WTC11 (cell line): ENCODE measurements at regions not wholly inside any gene's neighbourhood (a gene's known extent, or its start where the extent isn't known, plus 50 kb on each side); places are given as distances from the start of the nearest gene placed in this dataset.

Experiments
- ATAC-seq: fragments of 200-7000 bp; cut with Tn5 transposase; 2 replicates; pipeline ENCODE4 v1.10.0; 2021; ENCODE audit warnings: mild to moderate bottlenecking, moderate library complexity
- CTCF ChIA-PET: fragments of 300-600 bp; sonication (Branson Sonifier 250); formaldehyde crosslinking; loops from one replicate; lab custom pipeline; 2021; ENCODE audit warnings: antibody characterized with exemption; lab: Charles Lee
- POLR2A ChIA-PET: fragments of 350-600 bp; sonication (Branson Sonifier 250); formaldehyde crosslinking; loops from one replicate; lab custom pipeline; 2021; ENCODE audit warnings: antibody characterized with exemption; lab: Charles Lee
- DNase-seq: peaks from one replicate; pipeline ENCODE4 v3.0.0; 2021; ENCODE audit warnings: low spot score
- H3K27ac Mint-ChIP-seq: 2 replicates; pipeline ENCODE4 v1.8.0; 2021; ENCODE audit warnings: mixed read lengths
- H3K27me3 Mint-ChIP-seq: 2 replicates; pipeline ENCODE4 v1.8.0; 2021; ENCODE audit warnings: low read depth, mild to moderate bottlenecking, moderate library complexity, mixed read lengths
- H3K36me3 Mint-ChIP-seq: 2 replicates; pipeline ENCODE4 v1.8.0; 2021; ENCODE audit warnings: mixed read lengths
- H3K4me1 Mint-ChIP-seq: 2 replicates; pipeline ENCODE4 v1.8.0; 2022; ENCODE audit warnings: mixed read lengths
- H3K4me3 Mint-ChIP-seq: 2 replicates; pipeline ENCODE4 v1.8.0; 2021; ENCODE audit warnings: mild to moderate bottlenecking, moderate library complexity, mixed read lengths
- H3K9me3 Mint-ChIP-seq: 2 replicates; pipeline ENCODE4 v1.8.0; 2021; ENCODE audit warnings: mixed read lengths
- CBFB ChIP-seq: sonication (generic); formaldehyde crosslinking; IDR thresholded peaks from 2 replicates; pipeline ENCODE4 v1.8.1; 2022; ENCODE audit warnings: mild to moderate bottlenecking, low read depth, missing genetic modification reagents
- ETV6 ChIP-seq: sonication (generic); formaldehyde crosslinking; IDR thresholded peaks from 2 replicates; pipeline ENCODE4 v1.8.1; 2022; ENCODE audit warnings: mild to moderate bottlenecking, missing genetic modification reagents
- GRHL2 ChIP-seq: fragments of 250-450 bp; sonication (Bioruptor Pico); IDR thresholded peaks from 2 replicates; pipeline ENCODE4 v1.8.0; 2022; ENCODE audit warnings: mild to moderate bottlenecking, moderate library complexity; ENCODE audit not compliant: insufficient replicate concordance, severe bottlenecking
- IRF2 ChIP-seq: sonication (generic); formaldehyde crosslinking; IDR thresholded peaks from 2 replicates; pipeline ENCODE4 v1.8.0; 2022; ENCODE audit warnings: low read depth, missing genetic modification reagents, borderline replicate concordance
- JAZF1 ChIP-seq: fragments of 250-450 bp; sonication (Bioruptor Pico); IDR thresholded peaks from 2 replicates; pipeline ENCODE4 v1.9.0; 2021; ENCODE audit warnings: moderate library complexity, mild to moderate bottlenecking, inconsistent platforms
- JUN ChIP-seq: sonication (generic); formaldehyde crosslinking; IDR thresholded peaks from 2 replicates; pipeline ENCODE4 v1.8.0; 2023; ENCODE audit warnings: mild to moderate bottlenecking, missing genetic modification reagents
- PRRX2 ChIP-seq: fragments of 250-450 bp; sonication (Bioruptor Pico); IDR thresholded peaks from 2 replicates; pipeline ENCODE4 v1.8.0; 2021; ENCODE audit warnings: mild to moderate bottlenecking
- RELA ChIP-seq: sonication (generic); formaldehyde crosslinking; IDR thresholded peaks from 2 replicates; pipeline ENCODE4 v1.8.1; 2022; ENCODE audit warnings: missing genetic modification reagents, mild to moderate bottlenecking, borderline replicate concordance
- TP53 ChIP-seq: sonication (generic); formaldehyde crosslinking; IDR thresholded peaks from 2 replicates; pipeline ENCODE4 v1.8.1; 2023; ENCODE audit warnings: mild to moderate bottlenecking, missing genetic modification reagents
- ZNF138 ChIP-seq: sonication (generic); formaldehyde crosslinking; conservative IDR thresholded peaks from 2 replicates; pipeline ENCODE4 v1.8.1; 2022; ENCODE audit warnings: mild to moderate bottlenecking, moderate library complexity, missing genetic modification reagents
- ZNF232 ChIP-seq: sonication (generic); formaldehyde crosslinking; IDR thresholded peaks from 2 replicates; pipeline ENCODE4 v1.8.0; 2022; ENCODE audit warnings: mild to moderate bottlenecking, missing genetic modification reagents
- ZNF263 ChIP-seq: sonication (generic); formaldehyde crosslinking; IDR thresholded peaks from 2 replicates; pipeline ENCODE4 v1.8.1; 2022; ENCODE audit warnings: low read depth, mild to moderate bottlenecking, moderate library complexity, missing genetic modification reagents
- ZNF671 ChIP-seq: fragments of 250-450 bp; sonication (Bioruptor Pico); IDR thresholded peaks from 2 replicates; pipeline ENCODE4 v1.8.0; 2021; ENCODE audit warnings: mild to moderate bottlenecking
- TF ChIP-seq, protein P1 (sequence below): sonication (generic); formaldehyde crosslinking; IDR thresholded peaks from 2 replicates; pipeline ENCODE4 v1.8.1; 2023; ENCODE audit warnings: mild to moderate bottlenecking, missing genetic modification reagents, borderline replicate concordance
- TF ChIP-seq, protein P2 (sequence below): sonication (generic); formaldehyde crosslinking; IDR thresholded peaks from 2 replicates; pipeline ENCODE4 v1.8.0; 2022; ENCODE audit warnings: mild to moderate bottlenecking, missing genetic modification reagents
- TF ChIP-seq, protein P3 (sequence below): fragments of 250-450 bp; sonication (Bioruptor Pico); conservative IDR thresholded peaks from 2 replicates; pipeline ENCODE4 v1.9.0; 2021; ENCODE audit warnings: mild to moderate bottlenecking
- TF ChIP-seq, protein P4 (sequence below): sonication (generic); formaldehyde crosslinking; IDR thresholded peaks from 2 replicates; pipeline ENCODE4 v1.8.1; 2023; ENCODE audit warnings: mild to moderate bottlenecking, missing genetic modification reagents
- TF ChIP-seq, protein P5 (sequence below): sonication (generic); formaldehyde crosslinking; IDR thresholded peaks from 2 replicates; pipeline ENCODE4 v1.8.0; 2023; ENCODE audit warnings: missing genetic modification reagents
- TF ChIP-seq, protein P6 (sequence below): sonication (generic); formaldehyde crosslinking; IDR thresholded peaks from 2 replicates; pipeline ENCODE4 v1.8.1; 2022; ENCODE audit warnings: mild to moderate bottlenecking, moderate library complexity, missing genetic modification reagents
- TF ChIP-seq, protein P7 (sequence below): sonication (generic); formaldehyde crosslinking; IDR thresholded peaks from 2 replicates; pipeline ENCODE4 v1.8.1; 2023; ENCODE audit warnings: mild to moderate bottlenecking, missing genetic modification reagents, moderate library complexity
- TF ChIP-seq, protein P8 (sequence below): sonication (generic); formaldehyde crosslinking; IDR thresholded peaks from 2 replicates; pipeline ENCODE4 v1.8.0; 2022; ENCODE audit warnings: mild to moderate bottlenecking, missing genetic modification reagents

DNA sequence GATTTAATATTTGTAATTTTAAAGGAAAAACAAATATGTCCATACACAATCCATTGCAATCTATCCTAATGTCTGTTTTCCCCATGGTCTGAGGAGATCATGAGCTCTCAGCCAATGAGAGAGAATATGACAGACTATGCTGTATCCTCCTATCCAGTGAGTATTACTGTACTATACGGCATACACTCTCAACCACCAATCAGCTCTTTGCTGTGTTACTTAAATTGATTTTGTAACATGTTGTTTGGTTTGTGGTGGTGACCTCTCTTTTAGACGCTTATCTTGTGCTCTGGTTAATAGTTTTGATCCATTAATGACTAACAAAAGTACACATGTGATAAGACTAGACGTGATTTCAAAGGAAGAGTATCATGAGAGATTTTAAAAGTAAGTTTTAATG is 231.5 kb upstream of the FOXN3 start:
- Mint-ChIP-seq H3K9me3 (no peaks in the 10 kb centered on the region), H3K4me1 (peaks cover 15% of the 10 kb centered on the region), H3K4me3 (no peak overlapping the region), H3K27me3 (no peaks in the 10 kb centered on the region; the same call in 1 of the 2 replicates), H3K27ac (no peak overlapping the region), H3K36me3 (no peaks in the 10 kb centered on the region)
- ChIA-PET CTCF (no interaction called here), POLR2A (no interaction called here)
- no peak; the same call in 1 of the 2 replicates for ATAC-seq
- no peak for DNase-seq
- TF ChIP-seq ZNF263 (CRISPR knock-in tag) (no peak), RELA (no peak), JUN (CRISPR knock-in tag) (no peak), CBFB (no peak), ZNF232 (CRISPR knock-in tag) (no peak), IRF2 (CRISPR knock-in tag) (no peak), TP53 (CRISPR knock-in tag) (no peak), GRHL2 (CRISPR knock-in tag) (no peak)
- TF ChIP-seq, protein P1, sequence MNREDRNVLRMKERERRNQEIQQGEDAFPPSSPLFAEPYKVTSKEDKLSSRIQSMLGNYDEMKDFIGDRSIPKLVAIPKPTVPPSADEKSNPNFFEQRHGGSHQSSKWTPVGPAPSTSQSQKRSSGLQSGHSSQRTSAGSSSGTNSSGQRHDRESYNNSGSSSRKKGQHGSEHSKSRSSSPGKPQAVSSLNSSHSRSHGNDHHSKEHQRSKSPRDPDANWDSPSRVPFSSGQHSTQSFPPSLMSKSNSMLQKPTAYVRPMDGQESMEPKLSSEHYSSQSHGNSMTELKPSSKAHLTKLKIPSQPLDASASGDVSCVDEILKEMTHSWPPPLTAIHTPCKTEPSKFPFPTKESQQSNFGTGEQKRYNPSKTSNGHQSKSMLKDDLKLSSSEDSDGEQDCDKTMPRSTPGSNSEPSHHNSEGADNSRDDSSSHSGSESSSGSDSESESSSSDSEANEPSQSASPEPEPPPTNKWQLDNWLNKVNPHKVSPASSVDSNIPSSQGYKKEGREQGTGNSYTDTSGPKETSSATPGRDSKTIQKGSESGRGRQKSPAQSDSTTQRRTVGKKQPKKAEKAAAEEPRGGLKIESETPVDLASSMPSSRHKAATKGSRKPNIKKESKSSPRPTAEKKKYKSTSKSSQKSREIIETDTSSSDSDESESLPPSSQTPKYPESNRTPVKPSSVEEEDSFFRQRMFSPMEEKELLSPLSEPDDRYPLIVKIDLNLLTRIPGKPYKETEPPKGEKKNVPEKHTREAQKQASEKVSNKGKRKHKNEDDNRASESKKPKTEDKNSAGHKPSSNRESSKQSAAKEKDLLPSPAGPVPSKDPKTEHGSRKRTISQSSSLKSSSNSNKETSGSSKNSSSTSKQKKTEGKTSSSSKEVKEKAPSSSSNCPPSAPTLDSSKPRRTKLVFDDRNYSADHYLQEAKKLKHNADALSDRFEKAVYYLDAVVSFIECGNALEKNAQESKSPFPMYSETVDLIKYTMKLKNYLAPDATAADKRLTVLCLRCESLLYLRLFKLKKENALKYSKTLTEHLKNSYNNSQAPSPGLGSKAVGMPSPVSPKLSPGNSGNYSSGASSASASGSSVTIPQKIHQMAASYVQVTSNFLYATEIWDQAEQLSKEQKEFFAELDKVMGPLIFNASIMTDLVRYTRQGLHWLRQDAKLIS (CRISPR knock-in tag): no peak
- TF ChIP-seq, protein P2, sequence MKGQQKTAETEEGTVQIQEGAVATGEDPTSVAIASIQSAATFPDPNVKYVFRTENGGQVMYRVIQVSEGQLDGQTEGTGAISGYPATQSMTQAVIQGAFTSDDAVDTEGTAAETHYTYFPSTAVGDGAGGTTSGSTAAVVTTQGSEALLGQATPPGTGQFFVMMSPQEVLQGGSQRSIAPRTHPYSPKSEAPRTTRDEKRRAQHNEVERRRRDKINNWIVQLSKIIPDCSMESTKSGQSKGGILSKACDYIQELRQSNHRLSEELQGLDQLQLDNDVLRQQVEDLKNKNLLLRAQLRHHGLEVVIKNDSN (CRISPR knock-in tag): no peak
- TF ChIP-seq, protein P3, sequence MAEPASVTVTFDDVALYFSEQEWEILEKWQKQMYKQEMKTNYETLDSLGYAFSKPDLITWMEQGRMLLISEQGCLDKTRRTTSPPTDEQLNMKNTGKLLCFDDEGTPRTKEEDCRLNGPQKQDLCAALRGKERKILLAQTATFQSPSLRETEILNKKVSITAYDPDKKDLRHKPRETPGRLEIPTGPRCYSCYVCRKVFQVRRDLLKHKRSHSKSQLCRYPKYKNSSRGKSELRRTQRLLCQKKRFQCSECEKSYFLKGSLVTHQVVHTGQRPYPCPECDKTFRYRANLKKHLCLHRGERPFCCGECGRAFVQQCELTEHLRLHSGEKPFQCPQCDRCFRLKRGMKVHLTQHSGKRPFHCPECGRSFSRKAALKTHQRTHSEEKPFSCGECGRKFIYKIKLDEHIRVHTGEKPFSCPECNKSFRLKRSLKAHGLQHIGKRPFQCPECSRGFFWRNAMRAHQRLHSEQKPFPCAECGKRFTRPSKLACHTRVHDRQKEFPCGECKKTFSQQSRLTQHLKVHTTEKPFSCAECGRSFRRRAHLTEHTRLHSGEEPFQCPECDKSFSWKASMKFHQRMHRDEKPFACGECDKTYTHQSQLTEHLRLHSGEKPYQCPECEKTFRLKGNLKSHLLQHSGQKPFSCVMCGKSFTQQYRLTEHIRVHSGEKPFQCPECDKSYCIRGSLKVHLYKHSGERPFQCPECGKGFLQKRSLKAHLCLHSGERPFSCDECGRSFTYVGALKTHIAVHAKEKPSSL (CRISPR knock-in tag): no peak
- TF ChIP-seq, protein P4, sequence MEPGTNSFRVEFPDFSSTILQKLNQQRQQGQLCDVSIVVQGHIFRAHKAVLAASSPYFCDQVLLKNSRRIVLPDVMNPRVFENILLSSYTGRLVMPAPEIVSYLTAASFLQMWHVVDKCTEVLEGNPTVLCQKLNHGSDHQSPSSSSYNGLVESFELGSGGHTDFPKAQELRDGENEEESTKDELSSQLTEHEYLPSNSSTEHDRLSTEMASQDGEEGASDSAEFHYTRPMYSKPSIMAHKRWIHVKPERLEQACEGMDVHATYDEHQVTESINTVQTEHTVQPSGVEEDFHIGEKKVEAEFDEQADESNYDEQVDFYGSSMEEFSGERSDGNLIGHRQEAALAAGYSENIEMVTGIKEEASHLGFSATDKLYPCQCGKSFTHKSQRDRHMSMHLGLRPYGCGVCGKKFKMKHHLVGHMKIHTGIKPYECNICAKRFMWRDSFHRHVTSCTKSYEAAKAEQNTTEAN (CRISPR knock-in tag): no peak
- TF ChIP-seq, protein P5, sequence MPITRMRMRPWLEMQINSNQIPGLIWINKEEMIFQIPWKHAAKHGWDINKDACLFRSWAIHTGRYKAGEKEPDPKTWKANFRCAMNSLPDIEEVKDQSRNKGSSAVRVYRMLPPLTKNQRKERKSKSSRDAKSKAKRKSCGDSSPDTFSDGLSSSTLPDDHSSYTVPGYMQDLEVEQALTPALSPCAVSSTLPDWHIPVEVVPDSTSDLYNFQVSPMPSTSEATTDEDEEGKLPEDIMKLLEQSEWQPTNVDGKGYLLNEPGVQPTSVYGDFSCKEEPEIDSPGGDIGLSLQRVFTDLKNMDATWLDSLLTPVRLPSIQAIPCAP (CRISPR knock-in tag): no peak
- TF ChIP-seq, protein P6, sequence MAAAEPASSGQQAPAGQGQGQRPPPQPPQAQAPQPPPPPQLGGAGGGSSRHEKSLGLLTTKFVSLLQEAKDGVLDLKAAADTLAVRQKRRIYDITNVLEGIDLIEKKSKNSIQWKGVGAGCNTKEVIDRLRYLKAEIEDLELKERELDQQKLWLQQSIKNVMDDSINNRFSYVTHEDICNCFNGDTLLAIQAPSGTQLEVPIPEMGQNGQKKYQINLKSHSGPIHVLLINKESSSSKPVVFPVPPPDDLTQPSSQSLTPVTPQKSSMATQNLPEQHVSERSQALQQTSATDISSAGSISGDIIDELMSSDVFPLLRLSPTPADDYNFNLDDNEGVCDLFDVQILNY (CRISPR knock-in tag): no peak

DNA sequence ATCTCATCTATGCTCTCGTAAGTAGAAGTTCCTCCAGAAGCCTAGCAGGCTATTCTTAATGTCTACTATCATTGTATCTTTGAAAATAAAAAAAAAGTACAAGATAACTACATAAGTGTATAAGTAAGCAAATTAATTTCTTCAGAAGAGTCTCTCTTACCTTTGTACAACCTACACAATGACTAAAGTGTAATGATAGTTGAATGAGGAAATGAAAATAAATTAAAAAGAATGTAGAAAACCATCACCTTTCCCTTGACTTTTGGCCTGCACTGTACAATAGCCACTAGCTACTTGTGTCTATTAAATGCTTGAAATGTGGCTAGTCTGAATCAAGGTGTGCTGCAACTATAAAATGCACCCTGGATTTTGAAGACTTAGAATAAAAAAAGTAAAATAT is 229.9 kb upstream of the FOXN3 start:
- H3K36me3 Mint-ChIP-seq: no peaks in the 10 kb centered on the region
- DNase-seq (no peak), ATAC-seq (no peak)
- H3K27ac Mint-ChIP-seq: no peak overlapping the region
- peaks cover 9% of the 10 kb centered on the region for H3K4me1 Mint-ChIP-seq
- no peak overlapping the region for H3K4me3 Mint-ChIP-seq
- H3K27me3 Mint-ChIP-seq: no peaks in the 10 kb centered on the region
- POLR2A ChIA-PET: no interaction called here
- no peaks in the 10 kb centered on the region for H3K9me3 Mint-ChIP-seq
- CTCF ChIA-PET: no interaction called here
- TF ChIP-seq JAZF1 (CRISPR knock-in tag) (no peak), ZNF671 (CRISPR knock-in tag) (no peak), PRRX2 (CRISPR knock-in tag) (no peak), ZNF138 (CRISPR knock-in tag) (no peak), ETV6 (CRISPR knock-in tag) (no peak)
- TF ChIP-seq, protein P7, sequence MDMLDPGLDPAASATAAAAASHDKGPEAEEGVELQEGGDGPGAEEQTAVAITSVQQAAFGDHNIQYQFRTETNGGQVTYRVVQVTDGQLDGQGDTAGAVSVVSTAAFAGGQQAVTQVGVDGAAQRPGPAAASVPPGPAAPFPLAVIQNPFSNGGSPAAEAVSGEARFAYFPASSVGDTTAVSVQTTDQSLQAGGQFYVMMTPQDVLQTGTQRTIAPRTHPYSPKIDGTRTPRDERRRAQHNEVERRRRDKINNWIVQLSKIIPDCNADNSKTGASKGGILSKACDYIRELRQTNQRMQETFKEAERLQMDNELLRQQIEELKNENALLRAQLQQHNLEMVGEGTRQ (CRISPR knock-in tag): no peak
- TF ChIP-seq, protein P8, sequence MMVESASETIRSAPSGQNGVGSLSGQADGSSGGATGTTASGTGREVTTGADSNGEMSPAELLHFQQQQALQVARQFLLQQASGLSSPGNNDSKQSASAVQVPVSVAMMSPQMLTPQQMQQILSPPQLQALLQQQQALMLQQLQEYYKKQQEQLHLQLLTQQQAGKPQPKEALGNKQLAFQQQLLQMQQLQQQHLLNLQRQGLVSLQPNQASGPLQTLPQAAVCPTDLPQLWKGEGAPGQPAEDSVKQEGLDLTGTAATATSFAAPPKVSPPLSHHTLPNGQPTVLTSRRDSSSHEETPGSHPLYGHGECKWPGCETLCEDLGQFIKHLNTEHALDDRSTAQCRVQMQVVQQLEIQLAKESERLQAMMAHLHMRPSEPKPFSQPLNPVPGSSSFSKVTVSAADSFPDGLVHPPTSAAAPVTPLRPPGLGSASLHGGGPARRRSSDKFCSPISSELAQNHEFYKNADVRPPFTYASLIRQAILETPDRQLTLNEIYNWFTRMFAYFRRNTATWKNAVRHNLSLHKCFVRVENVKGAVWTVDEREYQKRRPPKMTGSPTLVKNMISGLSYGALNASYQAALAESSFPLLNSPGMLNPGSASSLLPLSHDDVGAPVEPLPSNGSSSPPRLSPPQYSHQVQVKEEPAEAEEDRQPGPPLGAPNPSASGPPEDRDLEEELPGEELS: no peak
